ENCODE measurements at regions not wholly inside any gene's neighbourhood (a gene's known extent, or its start where the extent isn't known, plus 50 kb on each side); places are given as distances from the start of the nearest gene placed in this dataset.

DNA sequence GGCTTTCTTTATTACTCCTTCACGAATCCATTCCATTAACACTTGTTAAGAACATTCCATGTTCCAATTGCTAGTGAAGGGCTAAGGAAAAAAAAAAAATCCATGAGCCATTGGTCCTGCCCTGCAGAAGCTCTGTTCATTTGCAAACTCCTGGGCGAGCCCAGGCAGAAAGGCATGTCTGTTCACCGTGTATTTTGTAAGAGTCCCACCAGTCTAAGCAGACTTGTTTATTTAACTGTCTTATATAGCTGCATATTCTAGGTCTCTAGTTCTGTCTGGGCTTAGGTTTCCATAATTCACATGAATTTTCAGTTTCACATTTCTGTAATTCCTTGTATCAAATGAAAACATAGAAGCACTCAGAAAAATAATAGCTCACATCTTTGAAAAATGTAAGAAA is 97.4 kb upstream of the POU2AF2 start:
- H3K27ac Mint-ChIP-seq = no peak overlapping the region
- H3K4me1 Mint-ChIP-seq = peaks cover 8% of the 10 kb centered on the region
- H3K9me3 Mint-ChIP-seq = no peaks in the 10 kb centered on the region
- TF ChIP-seq CTCF (IDR thresholded peaks at IDR 0.05; ENCODE audit: unreplicated experiment) = no peak
- no peak overlapping the region for H3K4me3 Mint-ChIP-seq
- no peaks in the 10 kb centered on the region for H3K36me3 Mint-ChIP-seq
- H3K27me3 Mint-ChIP-seq (ENCODE audit: low read depth) = peaks cover 24% of the 10 kb centered on the region
- no peak for DNase-seq (ENCODE audit: low spot score in 2 of 2, unreplicated experiment in 2 of 2)

- no peaks in the 10 kb centered on the region for H3K36me3 Mint-ChIP-seq
- H3K4me3 Mint-ChIP-seq = no peak overlapping the region
- no peak for TF ChIP-seq CTCF (IDR thresholded peaks at IDR 0.05; ENCODE audit: unreplicated experiment)
Observed at GRCh38 chr11:111137846-111138245, 107.7 kb upstream of the POU2AF2 start.

DNA sequence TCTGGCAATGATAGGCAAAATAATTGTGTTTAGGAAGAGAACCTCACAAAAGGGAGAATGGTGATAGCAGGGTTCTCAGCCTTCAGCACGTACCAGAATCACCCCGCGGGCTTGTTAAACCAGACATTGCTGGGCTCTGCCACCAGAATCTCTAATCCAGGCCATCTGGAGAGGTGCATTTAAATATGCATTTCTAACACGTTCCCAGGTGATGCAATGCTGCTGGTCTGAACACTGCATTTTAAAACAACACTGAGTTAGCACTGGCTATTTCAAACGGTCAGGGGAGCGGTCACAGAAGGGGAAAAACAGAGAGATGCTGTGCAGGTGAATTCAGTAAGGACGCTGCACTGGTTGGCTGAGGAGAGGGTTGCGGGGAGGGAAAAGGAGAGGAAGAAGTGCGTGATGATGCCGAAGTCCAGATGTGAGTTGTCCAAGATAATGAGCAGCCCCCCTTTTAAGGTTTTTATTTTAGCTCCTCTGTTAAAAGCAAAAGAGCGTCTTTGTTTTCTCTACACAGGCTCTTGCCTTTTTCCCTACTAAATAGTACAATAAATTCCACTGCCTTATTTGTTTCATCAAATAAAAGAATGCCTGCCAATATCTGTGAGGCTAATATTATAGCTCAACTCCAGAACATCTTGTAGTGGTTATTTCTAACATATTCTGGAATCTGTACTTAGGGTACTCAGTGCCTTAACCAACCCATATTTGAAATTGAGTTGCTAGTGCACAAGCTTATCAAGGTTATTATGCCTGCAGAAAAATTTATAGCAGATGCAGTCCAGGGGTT is 109.6 kb upstream of the POU2AF2 start:
- no peak overlapping the region for H3K27ac Mint-ChIP-seq

More at GRCh38 chr11:111137846-111138245, 107.7 kb upstream of the POU2AF2 start:
- Mint-ChIP-seq H3K27me3 (ENCODE audit: low read depth) (peaks cover 25% of the 10 kb centered on the region), H3K27ac (no peak overlapping the region), H3K4me1 (no peaks in the 10 kb centered on the region), H3K9me3 (no peaks in the 10 kb centered on the region)
- DNase-seq (ENCODE audit: low spot score in 2 of 2, unreplicated experiment in 2 of 2) = no peak

GRCh38 chr11:111135101-111135500 is 110.4 kb upstream of the POU2AF2 start:
- no peak for DNase-seq (ENCODE audit: low spot score in 2 of 2, unreplicated experiment in 2 of 2)
- no peak for TF ChIP-seq CTCF (IDR thresholded peaks at IDR 0.05; ENCODE audit: unreplicated experiment)
- Mint-ChIP-seq H3K27ac (no peak overlapping the region), H3K9me3 (peaks cover 9% of the 10 kb centered on the region), H3K4me3 (no peak overlapping the region), H3K4me1 (no peaks in the 10 kb centered on the region), H3K27me3 (ENCODE audit: low read depth) (peaks cover 14% of the 10 kb centered on the region), H3K36me3 (no peaks in the 10 kb centered on the region)

More for the DNA sequence above, 109.6 kb upstream of the POU2AF2 start:
- no peak for TF ChIP-seq CTCF (IDR thresholded peaks at IDR 0.05; ENCODE audit: unreplicated experiment)
- no peak overlapping the region for H3K4me3 Mint-ChIP-seq
- peaks cover 18% of the 10 kb centered on the region for H3K27me3 Mint-ChIP-seq (ENCODE audit: low read depth)
- no peaks in the 10 kb centered on the region for H3K36me3 Mint-ChIP-seq
- no peaks in the 10 kb centered on the region for H3K4me1 Mint-ChIP-seq
- peaks cover 9% of the 10 kb centered on the region for H3K9me3 Mint-ChIP-seq
- no peak for DNase-seq (ENCODE audit: low spot score in 2 of 2, unreplicated experiment in 2 of 2)

- Mint-ChIP-seq H3K9me3 (peaks cover 9% of the 10 kb centered on the region), H3K4me1 (no peaks in the 10 kb centered on the region), H3K27me3 (ENCODE audit: low read depth) (peaks cover 36% of the 10 kb centered on the region), H3K27ac (no peak overlapping the region), H3K36me3 (no peaks in the 10 kb centered on the region), H3K4me3 (no peak overlapping the region)
- DNase-seq (ENCODE audit: low spot score in 2 of 2, unreplicated experiment in 2 of 2) = no peak
- TF ChIP-seq CTCF (IDR thresholded peaks at IDR 0.05; ENCODE audit: unreplicated experiment) = no peak
Observed at GRCh38 chr11:111128076-111128870, 117.3 kb upstream of the POU2AF2 start.

All from mesothelial cell of epicardium (in vitro differentiated cells).